ENCODE measurements at regions not wholly inside any gene's neighbourhood (a gene's known extent, or its start where the extent isn't known, plus 50 kb on each side); places are given as distances from the start of the nearest gene placed in this dataset.

DNA sequence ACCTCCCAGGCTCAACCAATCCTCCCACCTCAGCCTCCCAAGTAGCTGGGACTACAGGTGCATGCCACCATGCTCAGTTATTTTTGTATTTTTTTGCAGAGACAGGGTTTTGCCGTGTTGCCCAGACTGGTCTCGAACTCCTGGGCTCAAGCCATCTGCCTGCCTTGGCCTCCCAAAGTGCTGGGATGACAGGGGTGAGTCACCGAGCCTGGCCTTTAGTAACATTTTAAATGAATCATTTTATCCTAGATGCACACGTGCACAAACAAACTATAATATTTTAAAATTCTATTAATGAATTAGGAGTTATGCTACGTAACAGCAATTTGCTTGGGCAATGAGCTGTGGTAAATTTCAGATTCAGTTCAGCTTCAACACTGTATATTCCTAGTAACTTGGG, 862.5 kb upstream of the ID2 start:
- no peak overlapping the region for H3K4me3 ChIP-seq (ENCODE audit: low read depth, low read length)
- 91% methylated on average over 5 of the region's 5 CpGs for WGBS
- no peaks in the 10 kb centered on the region for H3K36me3 ChIP-seq (ENCODE audit: insufficient read depth)
- no peaks in the 10 kb centered on the region for H3K4me1 ChIP-seq (ENCODE audit: insufficient read depth)
- DNase-seq (ENCODE audit: extremely low spot score): no peak
- H3K27ac ChIP-seq (ENCODE audit: low read depth): no peak overlapping the region

DNA sequence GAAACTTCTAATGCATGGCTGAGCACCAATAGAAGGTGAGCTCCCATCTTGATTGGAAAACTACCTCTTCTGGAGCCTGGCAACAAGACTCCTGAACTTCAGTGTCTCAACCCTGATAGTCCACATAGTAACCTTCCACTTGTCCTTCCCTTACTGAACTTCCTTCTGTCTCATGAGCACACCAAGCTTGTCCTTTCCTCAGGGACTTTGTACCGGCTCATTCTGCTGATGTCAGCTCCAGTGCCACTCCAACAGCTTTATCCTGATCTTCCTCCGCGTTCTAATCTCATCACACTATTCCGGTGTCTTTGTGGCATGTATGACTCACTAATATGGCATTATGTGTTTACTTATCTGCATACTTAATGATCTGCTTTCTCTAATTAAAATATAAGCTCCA, 862.0 kb upstream of the ID2 start:
- 74% methylated on average over 4 of the region's 4 CpGs for WGBS
- Histone ChIP-seq H3K4me3 (ENCODE audit: low read depth, low read length) (no peak overlapping the region), H3K27ac (ENCODE audit: low read depth) (no peak overlapping the region), H3K36me3 (ENCODE audit: insufficient read depth) (no peaks in the 10 kb centered on the region), H3K4me1 (ENCODE audit: insufficient read depth) (no peaks in the 10 kb centered on the region)
- no peak for DNase-seq (ENCODE audit: extremely low spot score)

DNA sequence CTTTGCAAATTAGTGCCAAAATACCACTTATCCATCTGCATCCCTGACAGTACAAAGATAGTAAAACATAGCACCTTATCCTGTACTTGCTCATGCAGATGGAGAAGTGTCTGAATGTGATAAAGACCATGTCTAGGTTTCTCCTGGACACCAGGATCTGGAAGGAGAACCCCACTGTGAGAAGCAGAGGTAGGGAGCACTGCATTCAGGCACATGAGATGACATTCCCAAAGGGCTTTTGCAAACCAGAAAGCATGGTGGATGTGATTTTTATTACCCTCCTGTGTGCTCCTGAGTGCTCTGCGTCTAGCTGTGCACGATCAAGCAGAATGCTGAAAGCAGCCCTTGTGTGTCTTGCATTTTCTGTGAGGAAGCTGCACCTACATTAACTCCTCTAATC, 857.6 kb upstream of the ID2 start:
- Histone ChIP-seq H3K4me3 (ENCODE audit: low read depth, low read length) (no peak overlapping the region), H3K27ac (ENCODE audit: low read depth) (no peak overlapping the region), H3K4me1 (ENCODE audit: insufficient read depth) (no peaks in the 10 kb centered on the region), H3K36me3 (ENCODE audit: insufficient read depth) (no peaks in the 10 kb centered on the region)
- no peak for DNase-seq (ENCODE audit: extremely low spot score)
- WGBS: 90% methylated on average over 2 of the region's 2 CpGs

DNA sequence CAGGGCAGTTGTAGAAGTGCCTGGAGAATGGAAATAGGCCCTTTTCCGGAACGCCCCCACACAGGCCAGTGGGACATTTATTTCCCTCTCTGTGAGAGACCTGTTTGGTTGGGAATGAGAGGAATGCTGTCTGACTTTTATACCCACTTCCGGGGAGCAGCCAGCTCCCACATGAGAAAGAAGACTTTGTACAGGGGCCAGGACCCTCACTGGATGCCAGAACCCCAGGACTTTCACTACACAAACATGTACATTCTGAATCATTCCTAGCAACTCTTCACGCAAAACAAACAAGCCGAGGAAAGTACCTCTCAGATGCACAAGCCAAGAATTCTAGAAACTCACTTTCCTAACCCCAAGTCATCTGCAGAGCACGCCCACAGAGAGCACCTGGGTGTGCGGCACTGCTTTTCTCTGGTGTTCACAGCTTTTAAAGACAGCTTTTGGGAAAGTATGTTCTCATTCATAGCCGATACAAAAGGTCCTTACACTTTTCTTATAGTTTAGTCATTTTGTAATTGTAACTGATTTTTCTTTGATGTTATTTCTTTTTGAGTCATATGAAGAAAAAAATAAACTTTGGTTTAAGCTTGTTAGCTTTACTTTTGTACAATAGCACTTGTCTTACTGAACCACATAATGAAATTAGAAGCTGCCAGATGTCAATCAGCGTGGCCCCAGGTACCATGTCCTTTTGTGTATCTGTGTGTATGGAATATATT, 856.1 kb upstream of the ID2 start:
- no peaks in the 10 kb centered on the region for H3K4me1 ChIP-seq (ENCODE audit: insufficient read depth)
- no peak overlapping the region for H3K27ac ChIP-seq (ENCODE audit: low read depth)
- WGBS: 83% methylated on average over 9 of the region's 9 CpGs
- H3K4me3 ChIP-seq (ENCODE audit: low read depth, low read length): no peak overlapping the region
- H3K36me3 ChIP-seq (ENCODE audit: insufficient read depth): no peaks in the 10 kb centered on the region
- DNase-seq (ENCODE audit: extremely low spot score): no peak

DNA sequence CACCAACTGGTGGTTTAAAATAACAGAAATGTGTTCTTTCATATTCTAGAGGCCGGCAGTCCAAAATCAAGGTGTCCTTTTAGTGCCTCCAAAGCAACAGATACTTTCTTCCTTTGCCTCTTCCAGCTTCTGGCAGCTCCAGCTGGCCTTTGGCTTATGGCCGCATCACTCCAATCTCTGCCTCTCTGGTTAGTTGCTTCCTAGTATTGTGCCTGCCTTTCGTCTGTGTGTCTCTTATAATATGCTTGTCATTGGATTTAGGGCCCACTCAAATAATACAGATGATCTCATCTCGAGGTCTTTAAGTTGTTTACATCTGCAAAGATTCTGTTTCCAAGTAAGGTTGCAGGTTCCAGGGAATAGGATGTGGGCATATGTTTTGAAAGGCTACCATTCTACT, 855.2 kb upstream of the ID2 start:
- Histone ChIP-seq H3K4me1 (ENCODE audit: insufficient read depth) (no peaks in the 10 kb centered on the region), H3K4me3 (ENCODE audit: low read depth, low read length) (no peak overlapping the region), H3K36me3 (ENCODE audit: insufficient read depth) (no peaks in the 10 kb centered on the region), H3K27ac (ENCODE audit: low read depth) (no peak overlapping the region)
- no peak for DNase-seq (ENCODE audit: extremely low spot score)
- WGBS: 88% methylated on average over 4 of the region's 4 CpGs

DNA sequence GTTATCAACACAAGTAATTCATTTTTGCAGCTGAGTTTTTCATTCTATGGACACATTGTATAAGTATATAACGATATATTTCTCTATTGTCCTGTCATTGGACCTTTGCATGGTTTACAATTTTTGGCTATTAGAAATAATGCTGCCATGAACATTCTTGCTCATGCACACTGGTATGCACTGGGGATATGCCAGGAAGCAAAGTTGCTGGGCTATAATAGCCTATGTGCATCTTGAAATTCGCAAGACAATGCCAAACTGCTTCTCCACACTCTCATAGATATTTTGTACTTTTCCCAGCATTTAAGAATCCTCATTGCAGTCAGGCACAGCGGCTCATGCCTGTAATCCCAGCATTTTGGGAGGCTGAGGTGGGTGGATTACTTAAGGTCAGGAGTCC, 852.6 kb upstream of the ID2 start:
- Histone ChIP-seq H3K36me3 (ENCODE audit: insufficient read depth) (no peaks in the 10 kb centered on the region), H3K4me3 (ENCODE audit: low read depth, low read length) (no peak overlapping the region), H3K27ac (ENCODE audit: low read depth) (no peak overlapping the region), H3K4me1 (ENCODE audit: insufficient read depth) (no peaks in the 10 kb centered on the region)
- WGBS: 71% methylated on average over 3 of the region's 3 CpGs
- DNase-seq (ENCODE audit: extremely low spot score): no peak

DNA sequence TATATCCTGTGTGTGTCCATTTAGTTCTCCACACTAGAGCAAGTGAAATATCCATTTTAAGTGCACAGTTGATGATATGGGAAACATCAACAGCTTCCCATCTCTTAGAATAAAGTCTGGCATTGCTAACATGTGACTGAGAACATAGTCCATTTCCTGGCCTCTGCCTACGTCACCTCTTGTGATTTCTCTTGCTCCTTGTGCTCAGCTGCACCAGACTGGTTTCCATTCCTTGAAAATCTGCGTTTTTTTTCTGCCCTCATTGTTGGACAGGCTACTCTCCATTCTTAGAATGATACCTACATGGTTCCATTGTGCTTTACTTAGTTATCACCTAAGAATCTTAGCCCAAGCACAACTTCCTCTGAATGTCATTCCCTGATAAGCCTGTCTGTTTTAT, 851.2 kb upstream of the ID2 start:
- no peak for DNase-seq (ENCODE audit: extremely low spot score)
- Histone ChIP-seq H3K36me3 (ENCODE audit: insufficient read depth) (no peaks in the 10 kb centered on the region), H3K4me3 (ENCODE audit: low read depth, low read length) (no peak overlapping the region), H3K27ac (ENCODE audit: low read depth) (no peak overlapping the region), H3K4me1 (ENCODE audit: insufficient read depth) (no peaks in the 10 kb centered on the region)
- WGBS: 87% methylated on average over 2 of the region's 2 CpGs

DNA sequence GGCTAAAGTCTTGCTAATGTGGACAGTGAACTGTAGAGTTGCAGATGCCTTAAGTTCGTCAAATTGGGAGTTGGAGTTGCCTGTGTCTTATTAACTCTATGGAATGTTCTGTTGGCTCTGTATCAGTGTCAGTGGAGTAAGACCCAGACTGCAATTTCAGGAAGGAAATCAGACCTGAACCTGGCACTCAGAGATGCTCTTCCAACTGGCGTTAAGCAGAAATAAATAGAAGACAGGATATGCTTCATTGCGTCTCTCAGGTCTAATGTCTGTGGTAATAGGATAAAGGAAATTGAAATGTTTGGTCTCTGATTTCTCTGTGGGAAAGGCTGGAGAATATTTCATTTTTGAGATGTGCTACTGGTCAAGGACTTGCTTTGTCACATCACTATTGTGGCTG, 846.7 kb upstream of the ID2 start:
- no peak overlapping the region for H3K27ac ChIP-seq (ENCODE audit: low read depth)
- H3K36me3 ChIP-seq (ENCODE audit: insufficient read depth): no peaks in the 10 kb centered on the region
- 87% methylated on average over 3 of the region's 3 CpGs for WGBS
- no peak overlapping the region for H3K4me3 ChIP-seq (ENCODE audit: low read depth, low read length)
- no peak for DNase-seq (ENCODE audit: extremely low spot score)
- H3K4me1 ChIP-seq (ENCODE audit: insufficient read depth): no peaks in the 10 kb centered on the region

DNA sequence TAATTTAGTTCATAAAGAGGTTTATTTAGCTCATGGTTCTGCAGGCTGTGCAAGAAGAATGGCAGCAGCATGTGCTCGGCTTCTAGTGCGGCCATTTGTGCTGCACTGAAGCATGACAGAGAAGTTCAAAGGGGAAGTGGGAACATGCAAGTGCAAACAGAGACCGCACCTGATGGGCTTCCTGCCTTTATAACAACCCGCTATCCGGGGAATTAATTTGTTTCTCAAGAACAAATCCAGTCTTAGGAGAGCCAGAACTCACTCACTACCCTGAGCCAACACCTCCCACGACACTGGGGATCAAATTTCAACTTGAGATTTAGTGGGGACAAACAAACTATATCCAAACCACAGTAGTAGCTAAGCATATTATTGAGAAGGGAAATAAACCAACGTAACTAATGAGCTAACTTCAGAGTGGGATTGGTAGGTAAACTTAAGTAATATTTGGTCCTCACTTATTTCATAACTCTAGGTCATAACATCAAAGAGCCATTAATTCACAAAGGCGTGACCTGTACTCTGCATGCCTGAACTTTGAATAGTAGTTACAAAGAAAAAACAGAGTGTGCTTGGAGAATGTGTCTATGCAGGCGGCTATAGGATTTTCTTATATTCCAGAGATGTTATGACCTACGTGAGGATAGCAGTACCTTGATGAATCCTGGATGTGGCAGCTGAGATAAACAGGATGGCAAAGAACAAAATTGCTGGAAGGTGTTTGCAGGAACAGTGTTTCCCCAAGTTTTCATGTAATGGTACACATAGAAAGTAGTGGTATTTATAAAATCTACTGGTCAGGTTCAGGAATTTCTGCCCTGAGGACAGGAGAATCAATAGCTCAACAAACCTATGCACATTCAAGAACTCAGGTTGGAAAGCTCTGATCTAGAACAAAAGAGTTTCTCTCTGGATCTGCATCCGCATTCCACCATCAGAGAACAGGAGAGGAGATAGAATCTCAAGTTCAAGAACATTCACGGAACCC, 845.9 kb upstream of the ID2 start:
- 69% methylated on average over 12 of the region's 12 CpGs for WGBS
- no peaks in the 10 kb centered on the region for H3K4me1 ChIP-seq (ENCODE audit: insufficient read depth)
- H3K27ac ChIP-seq (ENCODE audit: low read depth): no peak overlapping the region
- DNase-seq (ENCODE audit: extremely low spot score): no peak
- H3K36me3 ChIP-seq (ENCODE audit: insufficient read depth): no peaks in the 10 kb centered on the region
- no peak overlapping the region for H3K4me3 ChIP-seq (ENCODE audit: low read depth, low read length)

GRCh38 chr2:7837237-7837760, 844.6 kb upstream of the ID2 start:
- no peak overlapping the region for H3K27ac ChIP-seq (ENCODE audit: low read depth)
- no peak overlapping the region for H3K4me3 ChIP-seq (ENCODE audit: low read depth, low read length)
- H3K4me1 ChIP-seq (ENCODE audit: insufficient read depth): no peaks in the 10 kb centered on the region
- WGBS: 81% methylated on average over 2 of the region's 2 CpGs
- no peaks in the 10 kb centered on the region for H3K36me3 ChIP-seq (ENCODE audit: insufficient read depth)
- no peak for DNase-seq (ENCODE audit: extremely low spot score)

- no peak for DNase-seq (ENCODE audit: extremely low spot score)
- Histone ChIP-seq H3K4me1 (ENCODE audit: insufficient read depth) (no peaks in the 10 kb centered on the region), H3K4me3 (ENCODE audit: low read depth, low read length) (no peak overlapping the region), H3K36me3 (ENCODE audit: insufficient read depth) (no peaks in the 10 kb centered on the region), H3K27ac (ENCODE audit: low read depth) (no peak overlapping the region)
- WGBS: 95% methylated on average over 4 of the region's 4 CpGs
These were observed 843.2 kb upstream of the ID2 start for GRCh38 chr2:7838669-7839068.

GRCh38 chr2:7840651-7841380, 841.0 kb upstream of the ID2 start:
- H3K4me1 ChIP-seq (ENCODE audit: insufficient read depth): no peaks in the 10 kb centered on the region
- H3K27ac ChIP-seq (ENCODE audit: low read depth): no peak overlapping the region
- no peak for DNase-seq (ENCODE audit: extremely low spot score)
- no peak overlapping the region for H3K4me3 ChIP-seq (ENCODE audit: low read depth, low read length)
- 89% methylated on average over 16 of the region's 16 CpGs for WGBS
- H3K36me3 ChIP-seq (ENCODE audit: insufficient read depth): no peaks in the 10 kb centered on the region

GRCh38 chr2:7841751-7842150, 840.1 kb upstream of the ID2 start:
- Histone ChIP-seq H3K4me3 (ENCODE audit: low read depth, low read length) (no peak overlapping the region), H3K36me3 (ENCODE audit: insufficient read depth) (no peaks in the 10 kb centered on the region), H3K27ac (ENCODE audit: low read depth) (no peak overlapping the region), H3K4me1 (ENCODE audit: insufficient read depth) (no peaks in the 10 kb centered on the region)
- 84% methylated on average over 2 of the region's 2 CpGs for WGBS
- no peak for DNase-seq (ENCODE audit: extremely low spot score)
